B cell (primary cell): ENCODE measurements at regions not wholly inside any gene's neighbourhood (a gene's known extent, or its start where the extent isn't known, plus 50 kb on each side); places are given as distances from the start of the nearest gene placed in this dataset.

Source experiments
- ATAC-seq: fragments of 200-7000 bp; cut with Tn5 transposase; one replicate; pipeline ENCODE4 v1.10.0; 2021; ENCODE audit warnings: low read depth, mild to moderate bottlenecking, moderate number of reproducible peaks, moderate library complexity
- CTCF ChIA-PET: fragments of 350-600 bp; sonication (Branson Sonifier 250); formaldehyde crosslinking; loops from one replicate; lab custom pipeline; 2021; ENCODE audit warnings: antibody characterized with exemption, inconsistent platforms; lab: Charles Lee
- POLR2A ChIA-PET: fragments of 350-600 bp; sonication (Branson Sonifier 250); formaldehyde crosslinking; loops from one replicate; lab custom pipeline; 2021; ENCODE audit warnings: antibody characterized with exemption; lab: Charles Lee
- DNase-seq: peaks from one replicate; pipeline ENCODE4 v3.0.0; 2013
- H2AFZ ChIP-seq: 2 replicates; pipeline ENCODE4 v1.6.1; 2012; ENCODE audit warnings: mild to moderate bottlenecking, low read depth, low read length; ENCODE audit not compliant: insufficient read depth, poor library complexity, severe bottlenecking
- H3K27ac ChIP-seq, 2 donors: 1 replicate in 1 of 2; 2 replicates in 1 of 2; pipeline ENCODE4 v1.5.1; 2012 to 2013; ENCODE audit warnings: low read length in 2 of 2, mild to moderate bottlenecking in 2 of 2, moderate library complexity in 1 of 2
- H3K27me3 ChIP-seq, 4 experiments: fragments of 200-600 bp in 1 of 4; sonication (generic) in 1 of 4; replicated peaks in 1 of 4; 1 replicate in 2 of 4; 2 replicates in 2 of 4; pipeline versions ENCODE4 v1.6.1 to v1.7.0; 2013 to 2016; ENCODE audit warnings: low read length in 3 of 4, mild to moderate bottlenecking in 2 of 4, mixed read lengths in 1 of 4, moderate library complexity in 1 of 4; ENCODE audit not compliant: insufficient read depth in 4 of 4, control insufficient read depth in 3 of 4; ENCODE audit errors: control extremely low read depth in 1 of 4
- H3K36me3 ChIP-seq, 2 experiments: replicated peaks in 1 of 2; 1 replicate in 1 of 2; 2 replicates in 1 of 2; pipeline versions ENCODE4 v1.6.1 to v1.7.1; 2013; ENCODE audit warnings: low read length in 1 of 2; ENCODE audit not compliant: insufficient read depth in 2 of 2, control insufficient read depth in 1 of 2; ENCODE audit errors: control extremely low read depth in 1 of 2, extremely low read depth in 1 of 2
- H3K4me1 ChIP-seq, 2 donors: fragments of 200-600 bp in 1 of 2; sonication (generic) in 1 of 2; 1 replicate in 1 of 2; 2 replicates in 1 of 2; pipeline versions ENCODE4 v1.5.1 to v1.6.1; 2013 to 2017; ENCODE audit warnings: low read length in 2 of 2; ENCODE audit not compliant: control insufficient read depth in 2 of 2, insufficient read depth in 2 of 2
- H3K4me2 ChIP-seq: replicated peaks from 2 replicates; pipeline ENCODE3; 2012; ENCODE audit warnings: mild to moderate bottlenecking, low read depth, low read length; ENCODE audit not compliant: poor library complexity, severe bottlenecking
- H3K4me3 ChIP-seq, 5 experiments: fragments of 200-600 bp in 1 of 5; sonication (generic) in 1 of 5; 1 replicate in 3 of 5; 2 replicates in 2 of 5; pipeline versions ENCODE4 v1.5.1 to v1.7.0; 2011 to 2016; ENCODE audit warnings: low read length in 4 of 5, mild to moderate bottlenecking in 4 of 5, low read depth in 2 of 5, control low read depth in 1 of 5, moderate library complexity in 1 of 5; ENCODE audit not compliant: insufficient read depth in 1 of 5; ENCODE audit errors: control extremely low read depth in 1 of 5, extremely low read depth in 1 of 5
- H3K79me2 ChIP-seq: fragments of 200-600 bp; sonication (generic); one replicate; pipeline ENCODE4 v1.6.0; 2016; ENCODE audit warnings: low read length; ENCODE audit not compliant: control insufficient read depth, insufficient read depth
- H3K9ac ChIP-seq: fragments of 200-600 bp; sonication (generic); 2 replicates; pipeline ENCODE4 v1.6.1; 2017; ENCODE audit warnings: mild to moderate bottlenecking, low read length, moderate library complexity
- H3K9me3 ChIP-seq, 3 donors: one replicate each; pipeline versions ENCODE4 v1.6.1 to v1.7.1; 2013; ENCODE audit warnings: low read length in 2 of 3; ENCODE audit not compliant: control insufficient read depth in 2 of 3, insufficient read depth in 1 of 3; ENCODE audit errors: control extremely low read depth in 1 of 3
- H4K20me1 ChIP-seq: 2 replicates; pipeline ENCODE4 v1.6.0; 2012; ENCODE audit warnings: mild to moderate bottlenecking, low read length; ENCODE audit not compliant: insufficient read depth, control insufficient read depth, poor library complexity, severe bottlenecking
- H3K27ac Mint-ChIP-seq: one replicate; pipeline ENCODE4 v1.8.0; 2021; ENCODE audit warnings: mixed read lengths
- H3K27me3 Mint-ChIP-seq: one replicate; pipeline ENCODE4 v1.8.0; 2021; ENCODE audit warnings: mixed read lengths
- H3K4me1 Mint-ChIP-seq: one replicate; pipeline ENCODE4 v1.8.0; 2021; ENCODE audit warnings: mixed read lengths
- H3K4me3 Mint-ChIP-seq: one replicate; pipeline ENCODE4 v1.8.0; 2021; ENCODE audit warnings: mixed read lengths
- H3K9me3 Mint-ChIP-seq: one replicate; pipeline ENCODE4 v1.8.0; 2022; ENCODE audit warnings: mixed read lengths; ENCODE audit not compliant: insufficient read depth
- EZH2 ChIP-seq: IDR thresholded peaks from 2 replicates; pipeline ENCODE4 v1.6.1; 2012; ENCODE audit warnings: borderline replicate concordance, low read depth, mild to moderate bottlenecking, moderate library complexity, low read length; ENCODE audit not compliant: insufficient read depth, poor library complexity, severe bottlenecking
- WGBS: methylation state at CpG from one replicate; pipeline ENCODE4 v1.1.5; 2013; ENCODE audit warnings: missing lambda C conversion rate; ENCODE audit not compliant: insufficient coverage; 5-methylcytosine and 5-hydroxymethylcytosine counted together
- intact Hi-C: fragments of 100-400 bp; cut with micrococcal nuclease; formaldehyde crosslinking; loops from one replicate; pipeline ENCODE4 v1.10.0; 2022
- TF ChIP-seq, protein P1 (sequence below): fragments of 200-600 bp; IDR thresholded peaks from one replicate; pipeline ENCODE4 v1.8.0; 2022; ENCODE audit warnings: antibody characterized with exemption, mild to moderate bottlenecking

DNA sequence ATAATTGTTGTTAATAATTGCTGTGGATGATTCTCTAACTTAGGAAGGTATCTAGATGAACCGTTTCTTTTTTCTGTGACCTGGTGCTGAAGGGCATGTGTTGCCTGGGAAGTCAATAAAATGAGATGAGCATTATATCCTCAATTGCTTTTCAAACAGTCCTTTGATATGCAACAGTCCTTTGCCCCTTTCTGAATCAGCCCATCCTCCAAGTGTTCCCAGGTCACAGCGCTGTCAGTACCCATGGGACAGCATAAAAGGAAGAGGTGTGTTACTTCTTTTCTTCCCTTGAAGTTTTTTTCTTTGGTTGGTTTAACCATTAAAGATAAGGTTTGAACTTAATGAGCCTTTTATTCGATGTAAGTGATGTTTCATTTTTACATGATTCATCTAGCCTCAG is 651.8 kb downstream of the SEMA5A start:
- ChIA-PET POLR2A (no interaction called here), CTCF (no interaction called here)
- H4K20me1 ChIP-seq = no peaks in the 10 kb centered on the region
- H3K4me1 ChIP-seq = no peaks in the 10 kb centered on the region
- Mint-ChIP-seq H3K27ac (no peak overlapping the region), H3K4me1 (no peaks in the 10 kb centered on the region), H3K9me3 (peaks cover 3% of the 10 kb centered on the region), H3K27me3 (no peaks in the 10 kb centered on the region), H3K4me3 (no peak overlapping the region)
- H3K36me3 ChIP-seq = no peaks in the 10 kb centered on the region
- H3K27ac ChIP-seq = no peak overlapping the region
- intact Hi-C loops = no loop called here
- no peak for ATAC-seq
- WGBS = no CpG with 5 or more reads among the region's 3 CpGs
- H2AFZ ChIP-seq = no peak overlapping the region
- H3K27me3 ChIP-seq = no peaks in the 10 kb centered on the region
- H3K4me3 ChIP-seq = no peak overlapping the region
- no peaks in the 10 kb centered on the region for H3K9me3 ChIP-seq
- no peak for DNase-seq
- H3K79me2 ChIP-seq = no peaks in the 10 kb centered on the region
- no peak for TF ChIP-seq EZH2
- TF ChIP-seq, protein P1, sequence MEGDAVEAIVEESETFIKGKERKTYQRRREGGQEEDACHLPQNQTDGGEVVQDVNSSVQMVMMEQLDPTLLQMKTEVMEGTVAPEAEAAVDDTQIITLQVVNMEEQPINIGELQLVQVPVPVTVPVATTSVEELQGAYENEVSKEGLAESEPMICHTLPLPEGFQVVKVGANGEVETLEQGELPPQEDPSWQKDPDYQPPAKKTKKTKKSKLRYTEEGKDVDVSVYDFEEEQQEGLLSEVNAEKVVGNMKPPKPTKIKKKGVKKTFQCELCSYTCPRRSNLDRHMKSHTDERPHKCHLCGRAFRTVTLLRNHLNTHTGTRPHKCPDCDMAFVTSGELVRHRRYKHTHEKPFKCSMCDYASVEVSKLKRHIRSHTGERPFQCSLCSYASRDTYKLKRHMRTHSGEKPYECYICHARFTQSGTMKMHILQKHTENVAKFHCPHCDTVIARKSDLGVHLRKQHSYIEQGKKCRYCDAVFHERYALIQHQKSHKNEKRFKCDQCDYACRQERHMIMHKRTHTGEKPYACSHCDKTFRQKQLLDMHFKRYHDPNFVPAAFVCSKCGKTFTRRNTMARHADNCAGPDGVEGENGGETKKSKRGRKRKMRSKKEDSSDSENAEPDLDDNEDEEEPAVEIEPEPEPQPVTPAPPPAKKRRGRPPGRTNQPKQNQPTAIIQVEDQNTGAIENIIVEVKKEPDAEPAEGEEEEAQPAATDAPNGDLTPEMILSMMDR = no peak
- H3K9ac ChIP-seq = no peak overlapping the region
- no peak overlapping the region for H3K4me2 ChIP-seq

DNA sequence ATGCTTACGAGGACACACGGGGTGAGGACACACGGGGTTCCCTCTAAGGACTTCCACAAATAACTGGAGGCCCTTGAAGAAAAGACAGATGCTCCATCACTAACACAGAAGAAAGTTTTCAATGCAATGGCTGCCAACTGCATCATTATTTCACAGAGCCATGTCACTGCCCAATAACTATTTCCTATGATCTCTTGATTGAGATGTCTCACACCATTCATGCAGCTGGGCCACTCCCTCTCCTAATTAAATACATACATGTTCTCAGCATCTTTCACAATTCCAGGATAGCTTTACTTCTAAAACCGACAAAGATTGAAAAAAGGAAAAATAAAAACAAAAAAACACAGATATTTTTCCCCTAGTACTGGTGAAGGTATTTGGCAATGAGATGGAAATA is 650.8 kb downstream of the SEMA5A start:
- Histone ChIP-seq H3K36me3 (no peaks in the 10 kb centered on the region), H3K27ac (no peak overlapping the region), H3K9me3 (no peaks in the 10 kb centered on the region), H3K4me1 (no peaks in the 10 kb centered on the region), H3K79me2 (no peaks in the 10 kb centered on the region), H3K4me3 (no peak overlapping the region), H3K27me3 (no peaks in the 10 kb centered on the region), H3K9ac (no peak overlapping the region), H3K4me2 (no peak overlapping the region), H4K20me1 (no peaks in the 10 kb centered on the region), H2AFZ (no peak overlapping the region)
- Mint-ChIP-seq H3K4me3 (no peak overlapping the region), H3K4me1 (no peaks in the 10 kb centered on the region), H3K27ac (no peak overlapping the region), H3K27me3 (no peaks in the 10 kb centered on the region), H3K9me3 (no peaks in the 10 kb centered on the region)
- ATAC-seq (no peak), DNase-seq (no peak)
- ChIA-PET POLR2A (no interaction called here), CTCF (no interaction called here)
- WGBS = 76% methylated on average over 2 of the region's 4 CpGs
- TF ChIP-seq, protein P1 = no peak
- TF ChIP-seq EZH2 = no peak
- intact Hi-C loops = no loop called here
